SK-N-SH treated with all-trans-retinoic acid at 6 μM for 48 hours (cell line): ENCODE measurements at regions not wholly inside any gene's neighbourhood (a gene's known extent, or its start where the extent isn't known, plus 50 kb on each side); places are given as distances from the start of the nearest gene placed in this dataset.

Experiments used
- ARNTL ChIP-seq: fragments of 450-650 bp; formaldehyde crosslinking; IDR thresholded peaks from 2 replicates; pipeline ENCODE4 v1.5.0; 2020; ENCODE audit warnings: low read depth, mild to moderate bottlenecking, moderate library complexity, borderline replicate concordance
- CREB5 ChIP-seq: fragments of 250-450 bp; sonication (Bioruptor Pico); IDR thresholded peaks from 2 replicates; pipeline ENCODE4 v1.5.1; 2020; ENCODE audit warnings: low read depth, mild to moderate bottlenecking, moderate library complexity
- CSDC2 ChIP-seq: fragments of 250-450 bp; sonication (Bioruptor Pico); IDR thresholded peaks from 2 replicates; pipeline ENCODE4 v1.5.0; 2020; ENCODE audit warnings: mild to moderate bottlenecking, moderate library complexity
- CSRNP3 ChIP-seq: fragments of 250-450 bp; sonication (Bioruptor Pico); IDR thresholded peaks from 2 replicates; pipeline ENCODE4 v1.5.1; 2021; ENCODE audit warnings: mild to moderate bottlenecking, moderate library complexity
- ESRRG ChIP-seq: fragments of 250-450 bp; sonication (Bioruptor Pico); IDR thresholded peaks from 2 replicates; pipeline ENCODE4 v1.6.1; 2021; ENCODE audit warnings: mild to moderate bottlenecking
- GLIS3 ChIP-seq: fragments of 250-450 bp; sonication (Bioruptor Pico); IDR thresholded peaks from 2 replicates; pipeline ENCODE4 v1.5.0; 2020; ENCODE audit warnings: mild to moderate bottlenecking, moderate library complexity
- OSR1 ChIP-seq: fragments of 250-450 bp; sonication (Bioruptor Pico); IDR thresholded peaks from 2 replicates; pipeline ENCODE4 v1.8.0; 2022; ENCODE audit warnings: moderate library complexity, mild to moderate bottlenecking, inconsistent platforms
- RARB ChIP-seq: fragments of 250-450 bp; sonication (Bioruptor Pico); IDR thresholded peaks from 2 replicates; pipeline ENCODE4 v1.8.0; 2021; ENCODE audit warnings: mild to moderate bottlenecking, moderate library complexity
- TCF4 ChIP-seq: fragments of 250-450 bp; sonication (Bioruptor Pico); IDR thresholded peaks from 2 replicates; pipeline ENCODE4 v1.8.0; 2021; ENCODE audit warnings: mild to moderate bottlenecking, moderate library complexity, borderline replicate concordance
- ZC3H10 ChIP-seq: fragments of 250-450 bp; sonication (Bioruptor Pico); IDR thresholded peaks from 2 replicates; pipeline ENCODE4 v1.5.1; 2021; ENCODE audit warnings: mild to moderate bottlenecking, moderate library complexity
- ZFP3 ChIP-seq: fragments of 250-450 bp; sonication (Bioruptor Pico); IDR thresholded peaks from 2 replicates; pipeline ENCODE4 v1.5.0; 2020; ENCODE audit warnings: mild to moderate bottlenecking, moderate library complexity
- ZFP30 ChIP-seq: fragments of 450-650 bp; formaldehyde crosslinking; IDR thresholded peaks from 2 replicates; pipeline ENCODE4 v1.5.0; 2022; ENCODE audit warnings: mild to moderate bottlenecking, moderate library complexity
- ZNF565 ChIP-seq: fragments of 450-650 bp; formaldehyde crosslinking; conservative IDR thresholded peaks from 2 replicates; pipeline ENCODE4 v1.5.0; 2020; ENCODE audit warnings: low read depth, mild to moderate bottlenecking, moderate library complexity

- TF ChIP-seq RARB (no peak), ESRRG (CRISPR knock-in tag) (no peak), TCF4 (CRISPR knock-in tag) (no peak), ARNTL (CRISPR knock-in tag) (no peak), CSRNP3 (CRISPR knock-in tag) (no peak), ZFP3 (CRISPR knock-in tag) (no peak), CSDC2 (CRISPR knock-in tag) (no peak), ZC3H10 (CRISPR knock-in tag) (no peak), ZNF565 (CRISPR knock-in tag) (no peak), ZFP30 (CRISPR knock-in tag) (no peak), OSR1 (CRISPR knock-in tag) (no peak), GLIS3 (CRISPR knock-in tag) (no peak), CREB5 (CRISPR knock-in tag) (no peak)
Measured at GRCh38 chr15:100714034-100714748, 111.8 kb downstream of the ASB7 start.
